Keratinocyte (primary cell): ENCODE measurements at regions not wholly inside any gene's neighbourhood (a gene's known extent, or its start where the extent isn't known, plus 50 kb on each side); places are given as distances from the start of the nearest gene placed in this dataset.

ENCODE experiments used
- DNase-seq: peaks from one replicate; pipeline ENCODE4 v3.0.0-alpha.2; 2011; ENCODE audit warnings: low read depth, missing footprints, low spot score
- FAIRE-seq: peaks from 2 replicates; lab custom pipeline; 2011; peaks lifted over from hg19 to GRCh38; lab: Jason Lieb, UNC
- H2AFZ ChIP-seq: 2 replicates; pipeline ENCODE4 v1.6.0; 2012; ENCODE audit warnings: low read length, control low read depth, inconsistent platforms; ENCODE audit not compliant: control insufficient read depth
- H3K27ac ChIP-seq: 2 replicates; pipeline ENCODE4 v1.5.1; 2011; ENCODE audit warnings: low read length; ENCODE audit not compliant: control insufficient read depth, insufficient read depth
- H3K27me3 ChIP-seq: 3 replicates; pipeline ENCODE4 v1.6.0; 2011; ENCODE audit warnings: low read length; ENCODE audit not compliant: control insufficient read depth, insufficient read depth; ENCODE audit errors: extremely low read depth
- H3K36me3 ChIP-seq, 2 experiments: 2 replicates in 1 of 2; 3 replicates in 1 of 2; pipeline ENCODE4 v1.5.1; 2011; ENCODE audit warnings: low read length in 2 of 2, mild to moderate bottlenecking in 1 of 2; ENCODE audit not compliant: control insufficient read depth in 2 of 2, insufficient read depth in 2 of 2; ENCODE audit errors: extremely low read depth in 1 of 2
- H3K4me1 ChIP-seq: 3 replicates; pipeline ENCODE4 v1.5.1; 2011; ENCODE audit warnings: low read length; ENCODE audit not compliant: control insufficient read depth, insufficient read depth; ENCODE audit errors: extremely low read depth
- H3K4me2 ChIP-seq: 3 replicates; pipeline ENCODE4 v1.6.0; 2011; ENCODE audit warnings: low read depth, low read length; ENCODE audit not compliant: control insufficient read depth, insufficient read depth; ENCODE audit errors: extremely low read depth
- H3K4me3 ChIP-seq, 3 experiments: fragments of 200-600 bp in 1 of 3; sonication (generic) in 1 of 3; 2 replicates in 2 of 3; 3 replicates in 1 of 3; pipeline ENCODE4 v1.5.1; 2011 to 2016; ENCODE audit warnings: low read length in 3 of 3, mild to moderate bottlenecking in 3 of 3, control low read depth in 2 of 3, inconsistent platforms in 1 of 3, low read depth in 1 of 3, mixed read lengths in 1 of 3, mixed run types in 1 of 3, moderate library complexity in 1 of 3; ENCODE audit not compliant: control insufficient read depth in 2 of 3, insufficient read depth in 2 of 3; ENCODE audit errors: extremely low read depth in 1 of 3
- H3K79me2 ChIP-seq: 2 replicates; pipeline ENCODE4 v1.6.0; 2012; ENCODE audit warnings: low read length; ENCODE audit not compliant: control insufficient read depth, insufficient read depth
- H3K9ac ChIP-seq: 3 replicates; pipeline ENCODE4 v1.6.0; 2011; ENCODE audit warnings: low read length; ENCODE audit not compliant: control insufficient read depth, insufficient read depth; ENCODE audit errors: extremely low read depth
- H3K9me1 ChIP-seq: 3 replicates; pipeline ENCODE4 v1.6.0; 2011; ENCODE audit warnings: low read length; ENCODE audit not compliant: control insufficient read depth, insufficient read depth; ENCODE audit errors: extremely low read depth
- H3K9me3 ChIP-seq: 2 replicates; pipeline ENCODE4 v1.5.1; 2012; ENCODE audit warnings: low read depth, low read length; ENCODE audit not compliant: control insufficient read depth
- H4K20me1 ChIP-seq: 3 replicates; pipeline ENCODE4 v1.6.0; 2011; ENCODE audit warnings: low read length; ENCODE audit not compliant: control insufficient read depth, insufficient read depth; ENCODE audit errors: extremely low read depth
- EZH2 ChIP-seq: IDR thresholded peaks from one replicate; pipeline ENCODE4 v1.6.1; 2012; ENCODE audit warnings: inconsistent platforms, mild to moderate bottlenecking, low read length, moderate library complexity
- dilution Hi-C: fragments of 300-500 bp; cut with MboI; formaldehyde crosslinking; loops from one replicate; pipeline ENCODE4 v1.7.0; 2020; ENCODE audit warnings: low sequenced_read_pairs; ENCODE audit not compliant: extremely low pct_ligation_motif_present
- TF ChIP-seq, protein P1 (sequence below), 3 experiments: IDR thresholded peaks in 1 of 3; conservative IDR thresholded peaks in 1 of 3; optimal IDR thresholded peaks in 1 of 3; 2 replicates in 2 of 3; 3 replicates in 1 of 3; pipeline versions ENCODE3 to v1.5.1; 2011; ENCODE audit warnings: low read length in 3 of 3, mild to moderate bottlenecking in 3 of 3, moderate library complexity in 2 of 3, control low read depth in 1 of 3, inconsistent platforms in 1 of 3; ENCODE audit not compliant: insufficient read depth in 2 of 3; ENCODE audit errors: extremely low read depth in 1 of 3

DNA sequence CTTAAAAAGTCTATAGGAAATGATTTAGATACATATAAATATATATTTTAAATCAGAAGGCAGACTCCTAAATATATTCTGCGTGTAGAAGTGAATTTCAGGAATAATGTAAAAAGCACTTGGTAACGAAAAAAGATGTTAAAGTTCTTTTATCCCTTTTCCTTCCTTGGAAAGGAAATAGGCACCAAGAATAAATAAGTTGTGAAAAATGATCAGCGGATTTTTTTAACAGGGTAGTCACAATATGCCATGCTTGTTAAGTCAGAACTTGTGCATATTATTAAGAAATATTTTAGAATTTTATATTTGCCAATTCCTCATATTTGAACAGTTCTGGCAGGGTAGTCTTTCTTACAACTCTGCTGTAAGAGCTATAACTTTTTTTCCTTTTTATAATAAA lies 173.8 kb downstream of the CD83 start:
- TF ChIP-seq, protein P1, sequence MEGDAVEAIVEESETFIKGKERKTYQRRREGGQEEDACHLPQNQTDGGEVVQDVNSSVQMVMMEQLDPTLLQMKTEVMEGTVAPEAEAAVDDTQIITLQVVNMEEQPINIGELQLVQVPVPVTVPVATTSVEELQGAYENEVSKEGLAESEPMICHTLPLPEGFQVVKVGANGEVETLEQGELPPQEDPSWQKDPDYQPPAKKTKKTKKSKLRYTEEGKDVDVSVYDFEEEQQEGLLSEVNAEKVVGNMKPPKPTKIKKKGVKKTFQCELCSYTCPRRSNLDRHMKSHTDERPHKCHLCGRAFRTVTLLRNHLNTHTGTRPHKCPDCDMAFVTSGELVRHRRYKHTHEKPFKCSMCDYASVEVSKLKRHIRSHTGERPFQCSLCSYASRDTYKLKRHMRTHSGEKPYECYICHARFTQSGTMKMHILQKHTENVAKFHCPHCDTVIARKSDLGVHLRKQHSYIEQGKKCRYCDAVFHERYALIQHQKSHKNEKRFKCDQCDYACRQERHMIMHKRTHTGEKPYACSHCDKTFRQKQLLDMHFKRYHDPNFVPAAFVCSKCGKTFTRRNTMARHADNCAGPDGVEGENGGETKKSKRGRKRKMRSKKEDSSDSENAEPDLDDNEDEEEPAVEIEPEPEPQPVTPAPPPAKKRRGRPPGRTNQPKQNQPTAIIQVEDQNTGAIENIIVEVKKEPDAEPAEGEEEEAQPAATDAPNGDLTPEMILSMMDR (optimal IDR thresholded peaks at IDR 0.05 in 1 of 3, IDR thresholded peaks at IDR 0.05 in 1 of 3, conservative IDR thresholded peaks at IDR 0.05 in 1 of 3; ENCODE audit: extremely low read depth in 1 of 3, insufficient read depth in 2 of 3, low read length in 3 of 3) = no peak
- no peak for TF ChIP-seq EZH2

DNA sequence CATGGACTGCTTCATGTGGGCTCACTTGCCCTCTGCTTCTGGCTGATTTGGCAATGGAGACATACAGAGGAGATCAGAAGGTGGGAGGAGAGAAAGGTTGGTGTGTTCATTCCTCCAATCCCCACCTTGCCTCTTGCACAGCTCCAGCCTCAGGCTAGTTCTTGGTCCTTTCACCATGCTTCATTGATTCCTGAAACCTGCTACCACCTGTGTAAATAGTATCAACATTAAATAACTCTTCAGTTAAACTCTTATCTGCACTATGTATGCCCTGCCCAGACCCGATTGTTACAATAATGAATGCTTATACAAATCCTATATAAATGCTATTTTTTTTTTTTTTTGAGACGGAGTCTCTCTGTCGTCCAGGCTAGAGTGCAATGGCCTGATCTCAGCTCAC lies 174.5 kb downstream of the CD83 start:
- no peak overlapping the region for H3K4me3 ChIP-seq
- no peak overlapping the region for H3K9ac ChIP-seq
- no peaks in the 10 kb centered on the region for H4K20me1 ChIP-seq
- no peak overlapping the region for H3K4me2 ChIP-seq
- no peak overlapping the region for H3K27ac ChIP-seq
- no peaks in the 10 kb centered on the region for H3K79me2 ChIP-seq
- no peaks in the 10 kb centered on the region for H3K27me3 ChIP-seq
- TF ChIP-seq, protein P1 (optimal IDR thresholded peaks at IDR 0.05 in 1 of 3, IDR thresholded peaks at IDR 0.05 in 1 of 3, conservative IDR thresholded peaks at IDR 0.05 in 1 of 3; ENCODE audit: extremely low read depth in 1 of 3, insufficient read depth in 2 of 3, low read length in 3 of 3) = no peak
- TF ChIP-seq EZH2 = no peak
- peak overlapping the region; percentile 17 for H2AFZ ChIP-seq
- no peak for FAIRE-seq
- dilution Hi-C loops = no loop called here
- DNase-seq = no peak
- H3K4me1 ChIP-seq = no peaks in the 10 kb centered on the region
- H3K9me1 ChIP-seq = no peaks in the 10 kb centered on the region
- no peaks in the 10 kb centered on the region for H3K36me3 ChIP-seq
- H3K9me3 ChIP-seq = no peaks in the 10 kb centered on the region

More for the DNA sequence above, 173.8 kb downstream of the CD83 start:
- Histone ChIP-seq H3K36me3 (no peaks in the 10 kb centered on the region), H3K79me2 (no peaks in the 10 kb centered on the region), H3K4me1 (peaks cover 7% of the 10 kb centered on the region), H2AFZ (no peak overlapping the region), H3K9me1 (no peaks in the 10 kb centered on the region), H4K20me1 (no peaks in the 10 kb centered on the region), H3K4me2 (no peak overlapping the region), H3K4me3 (no peak overlapping the region), H3K9ac (no peak overlapping the region), H3K27ac (no peak overlapping the region), H3K27me3 (no peaks in the 10 kb centered on the region), H3K9me3 (no peaks in the 10 kb centered on the region)
- no peak for FAIRE-seq
- no peak for DNase-seq
- dilution Hi-C loops = no loop called here
